CD4-positive, CD25-positive, alpha-beta regulatory T cell (primary cell): ENCODE measurements at regions not wholly inside any gene's neighbourhood (a gene's known extent, or its start where the extent isn't known, plus 50 kb on each side); places are given as distances from the start of the nearest gene placed in this dataset.

ENCODE experiments used
- ATAC-seq, 2 donors: fragments of 150-1000 bp; cut with Tn5 transposase; one replicate each; pipeline ENCODE4 v1.10.0; 2021; ENCODE audit warnings: low read depth in 2 of 2, moderate number of reproducible peaks in 2 of 2, moderate library complexity in 1 of 2
- DNase-seq, 3 donors: peaks; one replicate each; pipeline versions ENCODE4 v3.0.0 to v3.0.0-alpha.2; 2012 to 2022; ENCODE audit warnings: mixed read lengths in 1 of 3
- H3K27ac ChIP-seq: one replicate; pipeline ENCODE4 v1.7.0; 2013; ENCODE audit warnings: mild to moderate bottlenecking, low read length; ENCODE audit not compliant: insufficient read depth, poor library complexity, severe bottlenecking
- H3K27me3 ChIP-seq: one replicate; pipeline ENCODE4 v1.7.0; 2013; ENCODE audit warnings: low read length; ENCODE audit not compliant: control insufficient read depth, insufficient read depth
- H3K36me3 ChIP-seq: one replicate; pipeline ENCODE4 v1.7.0; 2013; ENCODE audit warnings: mild to moderate bottlenecking, low read length, moderate library complexity; ENCODE audit not compliant: control insufficient read depth, insufficient read depth
- H3K4me1 ChIP-seq: 2 replicates; pipeline ENCODE4 v1.7.0; 2013; ENCODE audit warnings: mild to moderate bottlenecking, low read length; ENCODE audit not compliant: insufficient read depth, control insufficient read depth, poor library complexity, severe bottlenecking
- H3K4me3 ChIP-seq: one replicate; pipeline ENCODE4 v1.7.0; 2013; ENCODE audit warnings: low read depth, mild to moderate bottlenecking, low read length, moderate library complexity
- H3K9me3 ChIP-seq, 2 experiments: 1 replicate in 1 of 2; 2 replicates in 1 of 2; pipeline ENCODE4 v1.7.0; 2013; ENCODE audit warnings: low read length in 2 of 2, mild to moderate bottlenecking in 1 of 2, moderate library complexity in 1 of 2; ENCODE audit not compliant: control insufficient read depth in 2 of 2
- H3K27ac Mint-ChIP-seq, 3 donors: one replicate each; pipeline ENCODE4 v1.8.0; 2020 to 2022; ENCODE audit warnings: mild to moderate bottlenecking in 3 of 3, mixed read lengths in 3 of 3, moderate library complexity in 2 of 3
- H3K27me3 Mint-ChIP-seq: one replicate; pipeline ENCODE4 v1.8.0; 2022; ENCODE audit warnings: mild to moderate bottlenecking, mixed read lengths
- H3K36me3 Mint-ChIP-seq: one replicate; pipeline ENCODE4 v1.8.0; 2020; ENCODE audit warnings: mixed read lengths
- H3K4me1 Mint-ChIP-seq, 4 donors: one replicate each; pipeline ENCODE4 v1.8.0; 2020 to 2022; ENCODE audit warnings: mixed read lengths in 4 of 4, mild to moderate bottlenecking in 1 of 4
- H3K4me3 Mint-ChIP-seq, 4 donors: one replicate each; pipeline ENCODE4 v1.8.0; 2020 to 2022; ENCODE audit warnings: mild to moderate bottlenecking in 4 of 4, mixed read lengths in 4 of 4, moderate library complexity in 3 of 4
- H3K9me3 Mint-ChIP-seq, 7 donors: one replicate each; pipeline ENCODE4 v1.8.0; 2020 to 2022; ENCODE audit warnings: mixed read lengths in 7 of 7, mild to moderate bottlenecking in 3 of 7, moderate library complexity in 2 of 7

DNA sequence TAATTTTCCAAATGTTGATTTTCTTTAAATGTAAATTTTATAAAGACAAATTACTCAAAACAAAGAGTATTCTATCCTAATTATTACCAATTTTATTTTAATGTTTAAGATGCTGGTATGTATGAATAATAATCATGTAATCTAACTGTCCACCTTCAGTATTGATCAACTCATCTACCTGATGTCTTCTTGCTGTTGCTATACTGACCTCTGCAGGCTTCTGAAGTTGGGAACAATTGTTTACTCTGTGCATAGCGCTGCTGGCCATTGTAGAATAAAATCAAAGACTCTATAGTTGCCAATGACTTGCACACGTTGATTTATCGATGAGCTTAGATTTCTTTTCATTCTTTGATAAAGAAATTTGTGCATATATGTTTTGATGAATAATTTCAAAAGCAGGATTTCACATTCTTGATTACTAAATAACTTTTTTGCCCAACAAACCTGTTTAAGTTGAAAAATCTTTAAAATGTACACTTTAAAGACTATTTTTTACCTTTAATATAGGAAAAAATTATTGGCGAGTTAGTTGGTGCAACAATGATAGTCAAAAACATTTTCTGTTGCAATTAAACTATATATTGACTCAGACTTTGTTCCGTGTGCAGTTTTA, 282.3 kb downstream of the TFEC start:
- Histone ChIP-seq H3K9me3 (no peaks in the 10 kb centered on the region), H3K27me3 (no peaks in the 10 kb centered on the region), H3K27ac (no peak overlapping the region), H3K4me1 (no peaks in the 10 kb centered on the region), H3K36me3 (no peaks in the 10 kb centered on the region), H3K4me3 (no peak overlapping the region)
- H3K4me3 Mint-ChIP-seq: no peak overlapping the region
- ATAC-seq (no peak), DNase-seq (no peak)
- no peaks in the 10 kb centered on the region for H3K4me1 Mint-ChIP-seq
- no peaks in the 10 kb centered on the region for H3K9me3 Mint-ChIP-seq
- no peak overlapping the region for H3K27ac Mint-ChIP-seq
- H3K36me3 Mint-ChIP-seq: no peaks in the 10 kb centered on the region
- no peaks in the 10 kb centered on the region for H3K27me3 Mint-ChIP-seq

DNA sequence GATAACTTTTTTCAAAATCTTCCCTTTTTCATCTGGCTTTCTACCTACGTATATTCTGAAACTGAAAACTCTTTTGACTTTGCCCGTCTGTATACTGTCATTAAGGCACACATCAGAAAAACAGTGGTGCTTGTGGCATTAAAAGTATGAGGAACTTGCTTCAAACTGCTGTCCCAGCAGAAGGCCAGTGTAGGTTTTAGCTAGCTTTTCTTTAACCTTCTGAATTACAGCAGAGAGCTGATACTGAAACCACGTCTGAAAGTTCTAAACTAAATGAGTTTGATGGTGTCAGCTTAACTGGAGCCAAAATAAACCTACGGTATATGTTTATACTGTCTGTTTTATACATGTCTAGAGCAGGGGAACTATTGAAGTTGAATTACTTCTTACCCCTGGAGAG, 283.4 kb downstream of the TFEC start:
- DNase-seq (no peak), ATAC-seq (no peak)
- Mint-ChIP-seq H3K4me3 (no peak overlapping the region), H3K4me1 (no peaks in the 10 kb centered on the region), H3K36me3 (no peaks in the 10 kb centered on the region), H3K27me3 (no peaks in the 10 kb centered on the region), H3K27ac (no peak overlapping the region), H3K9me3 (no peaks in the 10 kb centered on the region)
- no peaks in the 10 kb centered on the region for H3K4me1 ChIP-seq
- no peaks in the 10 kb centered on the region for H3K27me3 ChIP-seq
- no peaks in the 10 kb centered on the region for H3K9me3 ChIP-seq
- H3K27ac ChIP-seq: no peak overlapping the region
- H3K4me3 ChIP-seq: no peak overlapping the region
- no peaks in the 10 kb centered on the region for H3K36me3 ChIP-seq

DNA sequence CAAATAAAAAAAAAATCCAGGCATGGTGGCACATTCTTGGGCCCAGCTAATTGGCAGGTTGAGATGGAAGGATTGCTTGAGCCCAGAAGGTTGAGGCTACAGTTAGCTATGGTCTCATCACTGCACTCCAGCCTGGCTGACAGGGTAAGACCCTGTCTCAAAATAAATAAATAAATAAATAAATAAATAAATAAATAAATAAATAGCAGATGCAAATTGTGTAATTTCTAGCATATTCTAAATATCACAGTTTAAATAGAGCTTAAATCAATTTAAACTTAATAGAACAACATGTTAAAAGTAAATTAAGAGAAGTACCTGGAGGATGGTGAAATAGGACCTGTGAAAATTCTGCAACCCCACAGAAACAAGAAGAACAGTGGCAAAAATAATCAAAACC, 290.5 kb downstream of the TFEC start:
- H3K9me3 ChIP-seq: no peaks in the 10 kb centered on the region
- no peaks in the 10 kb centered on the region for H3K27me3 ChIP-seq
- H3K4me3 ChIP-seq: no peak overlapping the region
- Mint-ChIP-seq H3K4me1 (no peaks in the 10 kb centered on the region), H3K27me3 (no peaks in the 10 kb centered on the region), H3K4me3 (no peak overlapping the region), H3K27ac (no peak overlapping the region), H3K36me3 (no peaks in the 10 kb centered on the region), H3K9me3 (peaks cover 0 to 4% (median 0%) of the 10 kb centered on the region in 7 donors)
- no peak for ATAC-seq
- DNase-seq: no peak
- H3K27ac ChIP-seq: no peak overlapping the region
- H3K4me1 ChIP-seq: no peaks in the 10 kb centered on the region
- H3K36me3 ChIP-seq: no peaks in the 10 kb centered on the region

- H3K27ac Mint-ChIP-seq: no peak overlapping the region
Measured at GRCh38 chr7:115734641-115735040, 295.9 kb downstream of the TFEC start.

GRCh38 chr7:115731796-115732471, 298.6 kb downstream of the TFEC start:
- DNase-seq: no peak
- Mint-ChIP-seq H3K4me3 (no peak overlapping the region), H3K36me3 (no peaks in the 10 kb centered on the region), H3K9me3 (peaks cover 0 to 1% (median 0%) of the 10 kb centered on the region in 7 donors), H3K4me1 (no peaks in the 10 kb centered on the region), H3K27ac (no peak overlapping the region), H3K27me3 (peaks cover 7% of the 10 kb centered on the region)
- H3K36me3 ChIP-seq: no peaks in the 10 kb centered on the region
- no peak overlapping the region for H3K27ac ChIP-seq
- ATAC-seq: no peak
- no peaks in the 10 kb centered on the region for H3K9me3 ChIP-seq
- no peaks in the 10 kb centered on the region for H3K27me3 ChIP-seq
- no peak overlapping the region for H3K4me3 ChIP-seq
- no peaks in the 10 kb centered on the region for H3K4me1 ChIP-seq

More at GRCh38 chr7:115734641-115735040, 295.9 kb downstream of the TFEC start:
- DNase-seq (no peak), ATAC-seq (no peak)
- H3K27me3 ChIP-seq: no peaks in the 10 kb centered on the region
- no peaks in the 10 kb centered on the region for H3K9me3 ChIP-seq
- no peaks in the 10 kb centered on the region for H3K4me1 Mint-ChIP-seq
- H3K9me3 Mint-ChIP-seq: peaks cover 0 to 2% (median 0%) of the 10 kb centered on the region in 7 donors
- H3K4me3 Mint-ChIP-seq: no peak overlapping the region
- H3K27ac ChIP-seq: no peak overlapping the region
- H3K4me1 ChIP-seq: no peaks in the 10 kb centered on the region
- H3K36me3 Mint-ChIP-seq: no peaks in the 10 kb centered on the region
- H3K27me3 Mint-ChIP-seq: peaks cover 7% of the 10 kb centered on the region
- no peak overlapping the region for H3K4me3 ChIP-seq
- H3K36me3 ChIP-seq: no peaks in the 10 kb centered on the region

DNA sequence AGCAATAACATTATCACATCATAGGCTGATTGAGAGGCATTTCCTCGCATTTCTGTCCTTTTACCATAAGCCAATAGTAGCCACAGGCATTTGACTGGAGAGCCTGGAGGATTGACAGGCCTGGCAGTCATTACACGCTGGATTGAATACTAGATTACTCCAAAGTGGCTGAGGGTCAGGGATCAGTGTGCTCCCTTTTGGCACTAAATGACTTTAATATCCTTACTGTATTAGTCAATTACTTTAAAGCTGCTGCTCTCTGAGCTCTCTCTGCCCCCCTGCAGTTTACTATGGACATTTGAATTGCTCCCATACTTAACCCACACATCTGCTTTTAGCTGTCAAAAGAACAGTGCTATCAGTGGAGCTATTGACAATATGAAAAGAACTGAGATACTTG, 302.0 kb downstream of the TFEC start:
- H3K27me3 Mint-ChIP-seq: peaks cover 16% of the 10 kb centered on the region

GRCh38 chr7:115724400-115725056, 306.0 kb downstream of the TFEC start:
- Mint-ChIP-seq H3K9me3 (peaks cover 0 to 2% (median 0%) of the 10 kb centered on the region in 7 donors), H3K4me3 (no peak overlapping the region), H3K36me3 (no peaks in the 10 kb centered on the region), H3K4me1 (peaks cover 0 to 6% (median 2%) of the 10 kb centered on the region in 4 donors), H3K27ac (peak overlapping the region in 1 of 3 donors; percentile 2), H3K27me3 (peaks cover 8% of the 10 kb centered on the region)
- Histone ChIP-seq H3K36me3 (no peaks in the 10 kb centered on the region), H3K27ac (no peak overlapping the region), H3K9me3 (no peaks in the 10 kb centered on the region), H3K27me3 (no peaks in the 10 kb centered on the region), H3K4me3 (no peak overlapping the region), H3K4me1 (no peaks in the 10 kb centered on the region)
- no peak for DNase-seq
- no peak for ATAC-seq

More for the DNA sequence above, 302.0 kb downstream of the TFEC start:
- Histone ChIP-seq H3K4me3 (no peak overlapping the region), H3K9me3 (no peaks in the 10 kb centered on the region), H3K36me3 (no peaks in the 10 kb centered on the region), H3K4me1 (no peaks in the 10 kb centered on the region), H3K27me3 (no peaks in the 10 kb centered on the region), H3K27ac (no peak overlapping the region)
- H3K4me3 Mint-ChIP-seq: no peak overlapping the region
- ATAC-seq (no peak), DNase-seq (no peak)
- no peaks in the 10 kb centered on the region for H3K4me1 Mint-ChIP-seq
- no peaks in the 10 kb centered on the region for H3K36me3 Mint-ChIP-seq
- H3K9me3 Mint-ChIP-seq: peaks cover 0 to 3% (median 0%) of the 10 kb centered on the region in 7 donors
- no peak overlapping the region for H3K27ac Mint-ChIP-seq
